PC-3 (cell line): ENCODE measurements at regions not wholly inside any gene's neighbourhood (a gene's known extent, or its start where the extent isn't known, plus 50 kb on each side); places are given as distances from the start of the nearest gene placed in this dataset.

Experiments
- CTCF ChIP-seq: fragments of 300-600 bp; sonication (generic); conservative IDR thresholded peaks from 2 replicates; pipeline ENCODE4 v1.5.1; 2017; ENCODE audit warnings: antibody characterized with exemption, low read depth, mild to moderate bottlenecking, low read length
- EZH2phosphoT487 ChIP-seq: fragments of 300-600 bp; sonication (generic); IDR thresholded peaks from 2 replicates; pipeline ENCODE4 v1.6.1; 2018; ENCODE audit warnings: mild to moderate bottlenecking, antibody characterized with exemption, low read length, borderline replicate concordance

GRCh38 chr18:56461151-56461550 lies 177.2 kb downstream of the TXNL1 start:
- TF ChIP-seq CTCF (no peak), EZH2phosphoT487 (no peak)
